ENCODE measurements at regions not wholly inside any gene's neighbourhood (a gene's known extent, or its start where the extent isn't known, plus 50 kb on each side); places are given as distances from the start of the nearest gene placed in this dataset.

- Histone ChIP-seq H3K27me3 (no peaks in the 10 kb centered on the region), H3K36me3 (no peaks in the 10 kb centered on the region), H3K27ac (no peak overlapping the region), H3K9me3 (no peaks in the 10 kb centered on the region), H3K4me3 (no peak overlapping the region), H3K4me1 (no peaks in the 10 kb centered on the region)
- TF ChIP-seq CTCF (IDR thresholded peaks at IDR 0.05), result no peak
- no peak for TF ChIP-seq POLR2A (IDR thresholded peaks at IDR 0.05)
- intact Hi-C loops (cut with DNase I; ENCODE audit: low total_unique reads), result no loop called here
- no peak for DNase-seq
Measured at GRCh38 chr2:2827046-2827636, 496.1 kb upstream of the MYT1L start.

GRCh38 chr2:2826621-2827020 is 495.5 kb upstream of the MYT1L start:
- Histone ChIP-seq H3K4me1 (no peaks in the 10 kb centered on the region), H3K36me3 (no peaks in the 10 kb centered on the region), H3K9me3 (no peaks in the 10 kb centered on the region), H3K27me3 (no peaks in the 10 kb centered on the region), H3K4me3 (no peak overlapping the region), H3K27ac (no peak overlapping the region)
- DNase-seq, result no peak
- intact Hi-C loops (cut with DNase I; ENCODE audit: low total_unique reads), result no loop called here
- TF ChIP-seq CTCF (IDR thresholded peaks at IDR 0.05) (no peak), POLR2A (IDR thresholded peaks at IDR 0.05) (no peak)

- DNase-seq, result no peak
- H3K27me3 ChIP-seq, result no peaks in the 10 kb centered on the region
- H3K9me3 ChIP-seq, result no peaks in the 10 kb centered on the region
- TF ChIP-seq CTCF (IDR thresholded peaks at IDR 0.05) (no peak), POLR2A (IDR thresholded peaks at IDR 0.05) (no peak)
- intact Hi-C loops (cut with DNase I; ENCODE audit: low total_unique reads), result no loop called here
- H3K4me3 ChIP-seq, result no peak overlapping the region
- no peaks in the 10 kb centered on the region for H3K4me1 ChIP-seq
- H3K27ac ChIP-seq, result no peak overlapping the region
- no peaks in the 10 kb centered on the region for H3K36me3 ChIP-seq
Measured at GRCh38 chr2:2826209-2826551, 495.1 kb upstream of the MYT1L start.

GRCh38 chr2:2825516-2826208 is 494.6 kb upstream of the MYT1L start:
- H3K4me1 ChIP-seq, result no peaks in the 10 kb centered on the region
- no peaks in the 10 kb centered on the region for H3K36me3 ChIP-seq
- no peaks in the 10 kb centered on the region for H3K9me3 ChIP-seq
- no peak overlapping the region for H3K27ac ChIP-seq
- TF ChIP-seq POLR2A (IDR thresholded peaks at IDR 0.05), result no peak
- TF ChIP-seq CTCF (IDR thresholded peaks at IDR 0.05), result no peak
- no peak overlapping the region for H3K4me3 ChIP-seq
- no peaks in the 10 kb centered on the region for H3K27me3 ChIP-seq
- intact Hi-C loops (cut with DNase I; ENCODE audit: low total_unique reads), result no loop called here
- DNase-seq, result no peak

GRCh38 chr2:2825062-2825461 is 494.0 kb upstream of the MYT1L start:
- Histone ChIP-seq H3K4me1 (no peaks in the 10 kb centered on the region), H3K27ac (no peak overlapping the region), H3K36me3 (no peaks in the 10 kb centered on the region), H3K4me3 (no peak overlapping the region), H3K9me3 (no peaks in the 10 kb centered on the region), H3K27me3 (no peaks in the 10 kb centered on the region)
- intact Hi-C loops (cut with DNase I; ENCODE audit: low total_unique reads), result no loop called here
- DNase-seq, result no peak
- TF ChIP-seq CTCF (IDR thresholded peaks at IDR 0.05) (no peak), POLR2A (IDR thresholded peaks at IDR 0.05) (no peak)

Data from uterus (tissue), 3 donors.